HG02840 (cell line): ENCODE measurements at regions not wholly inside any gene's neighbourhood (a gene's known extent, or its start where the extent isn't known, plus 50 kb on each side); places are given as distances from the start of the nearest gene placed in this dataset.
"Not testable (repeated sequence)": the region's sequence is repeated elsewhere in the genome, so short reads cannot be mapped to it uniquely, and the experiment has no call there.

Experiments
- ATAC-seq: cut with Tn5 transposase; IDR thresholded peaks from one replicate; pipeline ENCODE4 v1.9.1; 2021; ENCODE audit warnings: mild to moderate bottlenecking, moderate library complexity, moderate number of reproducible peaks; ENCODE audit not compliant: unreplicated experiment, low FRiP score

GRCh38 chr16:85514598-85515318, 98.4 kb upstream of the GSE1 start:
- no peak for ATAC-seq

GRCh38 chr16:85515319-85515745, 97.8 kb upstream of the GSE1 start:
- no peak for ATAC-seq

GRCh38 chr16:85515830-85516397, 97.2 kb upstream of the GSE1 start:
- ATAC-seq: no peak

GRCh38 chr16:85517154-85517553, 96.0 kb upstream of the GSE1 start:
- ATAC-seq: no peak

GRCh38 chr16:85517563-85518179, 95.5 kb upstream of the GSE1 start:
- ATAC-seq: no peak

GRCh38 chr16:85518398-85519049, 94.6 kb upstream of the GSE1 start:
- no peak for ATAC-seq

GRCh38 chr16:85519050-85519440, 94.1 kb upstream of the GSE1 start:
- not testable (repeated sequence) for ATAC-seq

GRCh38 chr16:85519540-85520231, 93.4 kb upstream of the GSE1 start:
- no peak for ATAC-seq

- no peak for ATAC-seq
These were observed 92.1 kb upstream of the GSE1 start for GRCh38 chr16:85520853-85521521.

- ATAC-seq: no peak
These were observed 91.4 kb upstream of the GSE1 start for GRCh38 chr16:85521552-85522307.

GRCh38 chr16:85522308-85522841, 90.7 kb upstream of the GSE1 start:
- ATAC-seq: no peak

GRCh38 chr16:85522842-85523601, 90.1 kb upstream of the GSE1 start:
- ATAC-seq: no peak

- ATAC-seq: no peak
These were observed 89.3 kb upstream of the GSE1 start for GRCh38 chr16:85523602-85524364.

GRCh38 chr16:85524365-85524629, 88.8 kb upstream of the GSE1 start:
- no peak for ATAC-seq

- no peak for ATAC-seq
These were observed 88.3 kb upstream of the GSE1 start for GRCh38 chr16:85524630-85525419.

- ATAC-seq: no peak
These were observed 87.5 kb upstream of the GSE1 start for GRCh38 chr16:85525420-85526184.
